BLaER1 treated with 17β-estradiol and CSF1 and Interleukin-3, amounts not matched to agents 10 nM and 100 nM (cell line): ENCODE measurements at regions not wholly inside any gene's neighbourhood (a gene's known extent, or its start where the extent isn't known, plus 50 kb on each side); places are given as distances from the start of the nearest gene placed in this dataset.

Source experiments
- H3K27ac ChIP-seq, 11 experiments: shearing (Covaris generic); formaldehyde crosslinking; 2 replicates each; pipeline ENCODE4 v1.8.1; 2022
- H3K27me3 ChIP-seq, 11 experiments: shearing (Covaris generic); formaldehyde crosslinking; 2 replicates each; pipeline ENCODE4 v1.8.1; 2022
- H3K36me3 ChIP-seq, 11 experiments: shearing (Covaris generic); formaldehyde crosslinking; 2 replicates each; pipeline ENCODE4 v1.8.1; 2022
- H3K4me1 ChIP-seq, 10 experiments: shearing (Covaris generic); formaldehyde crosslinking; 2 replicates each; pipeline ENCODE4 v1.8.1; 2022
- H3K4me2 ChIP-seq, 11 experiments: shearing (Covaris generic); formaldehyde crosslinking; 2 replicates each; pipeline ENCODE4 v1.8.1; 2022
- H3K4me3 ChIP-seq, 10 experiments: shearing (Covaris generic); formaldehyde crosslinking; 2 replicates each; pipeline ENCODE4 v1.8.1; 2022
- H3K9ac ChIP-seq, 11 experiments: shearing (Covaris generic); formaldehyde crosslinking; 2 replicates each; pipeline ENCODE4 v1.8.1; 2022
- H3K9me3 ChIP-seq, 11 experiments: shearing (Covaris generic); formaldehyde crosslinking; replicated peaks in 1 of 11; 2 replicates each; pipeline ENCODE4 v1.8.1; 2022
- H4K20me1 ChIP-seq, 11 experiments: shearing (Covaris generic); formaldehyde crosslinking; 2 replicates each; pipeline ENCODE4 v1.8.1; 2022
- Cebpa-rat ChIP-seq, 11 experiments: shearing (Covaris generic); IDR thresholded peaks; 2 replicates each; pipeline ENCODE4 v1.8.1; 2022

GRCh38 chr13:57340878-57341277, 173.9 kb downstream of the PRR20E start:
- H3K4me1 ChIP-seq, result no peaks in the 10 kb centered on the region
- no peak overlapping the region for H3K4me2 ChIP-seq
- no peaks in the 10 kb centered on the region for H3K27me3 ChIP-seq
- no peak overlapping the region for H3K27ac ChIP-seq
- H3K36me3 ChIP-seq, result no peaks in the 10 kb centered on the region
- no peaks in the 10 kb centered on the region for H3K9me3 ChIP-seq
- H3K4me3 ChIP-seq, result no peak overlapping the region
- no peak overlapping the region for H3K9ac ChIP-seq
- TF ChIP-seq Cebpa-rat (IDR thresholded peaks at IDR 0.05), result no peak
- H4K20me1 ChIP-seq, result no peaks in the 10 kb centered on the region

DNA sequence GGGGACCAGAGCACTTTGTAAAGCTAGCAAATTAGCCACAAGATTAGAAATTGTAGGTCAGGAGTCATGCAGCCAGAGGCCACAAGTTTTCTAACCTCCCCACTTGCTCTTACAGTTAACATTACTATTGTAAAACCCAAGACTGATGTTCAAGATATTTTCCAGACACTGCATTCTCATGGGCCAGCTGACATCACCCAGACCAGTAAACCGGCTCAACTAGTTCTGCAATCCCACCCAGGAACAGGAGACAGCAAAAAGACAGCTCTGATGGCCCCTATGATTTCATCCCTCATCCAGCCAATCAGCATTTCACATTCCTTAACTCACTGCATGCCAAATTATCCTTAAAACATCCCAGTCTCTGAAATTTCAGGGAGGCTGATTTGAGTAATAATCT, 178.5 kb downstream of the PRR20E start:
- no peak overlapping the region for H3K4me3 ChIP-seq
- H3K36me3 ChIP-seq, result no peaks in the 10 kb centered on the region
- H3K4me2 ChIP-seq, result no peak overlapping the region
- no peaks in the 10 kb centered on the region for H3K9me3 ChIP-seq
- no peak overlapping the region for H3K27ac ChIP-seq
- no peaks in the 10 kb centered on the region for H3K27me3 ChIP-seq
- no peaks in the 10 kb centered on the region for H4K20me1 ChIP-seq
- TF ChIP-seq Cebpa-rat (IDR thresholded peaks at IDR 0.05), result no peak
- H3K4me1 ChIP-seq, result no peaks in the 10 kb centered on the region
- H3K9ac ChIP-seq, result no peak overlapping the region

DNA sequence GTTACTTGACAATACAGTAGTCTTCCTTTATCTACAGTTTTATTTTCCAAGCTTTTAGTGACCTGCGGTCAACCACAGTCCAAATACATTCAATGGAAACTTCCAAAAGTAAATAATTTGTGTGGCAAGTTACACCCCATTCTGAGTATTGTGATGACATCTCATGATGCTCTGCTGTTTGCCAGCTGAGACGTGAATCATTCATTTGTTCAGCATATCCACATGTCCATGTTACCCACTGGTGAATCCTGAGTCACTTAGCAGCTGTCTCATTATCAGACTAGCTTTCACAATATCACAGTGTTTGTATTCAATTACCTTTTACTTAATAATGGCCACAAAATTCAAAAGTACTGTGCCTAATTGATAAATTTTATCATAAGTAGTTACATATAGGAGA, 179.8 kb downstream of the PRR20E start:
- no peaks in the 10 kb centered on the region for H3K9me3 ChIP-seq
- H3K27ac ChIP-seq, result no peak overlapping the region
- no peak overlapping the region for H3K4me2 ChIP-seq
- H4K20me1 ChIP-seq, result no peaks in the 10 kb centered on the region
- no peaks in the 10 kb centered on the region for H3K36me3 ChIP-seq
- no peak overlapping the region for H3K9ac ChIP-seq
- TF ChIP-seq Cebpa-rat (IDR thresholded peaks at IDR 0.05), result no peak
- no peak overlapping the region for H3K4me3 ChIP-seq
- no peaks in the 10 kb centered on the region for H3K4me1 ChIP-seq
- no peaks in the 10 kb centered on the region for H3K27me3 ChIP-seq

DNA sequence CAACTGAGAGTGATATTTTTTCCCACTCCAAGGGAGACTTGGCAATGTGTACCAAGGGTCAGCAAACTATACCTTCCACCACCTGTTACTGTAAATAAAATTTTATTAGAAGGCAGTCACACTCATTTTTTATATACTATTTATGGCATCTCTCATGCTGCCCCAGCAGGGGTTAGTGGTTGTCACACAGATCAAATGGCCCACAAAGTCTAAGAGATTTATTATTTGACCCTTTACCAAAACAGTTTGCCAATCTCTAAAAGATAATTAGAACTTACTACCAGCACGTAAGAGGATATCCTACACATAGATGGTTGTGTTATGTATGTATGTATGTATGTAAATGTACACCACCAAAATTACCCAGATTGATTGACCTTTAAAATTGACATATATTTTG, 185.1 kb downstream of the PRR20E start:
- Histone ChIP-seq H3K4me2 (no peak overlapping the region), H3K9ac (no peak overlapping the region), H3K9me3 (no peaks in the 10 kb centered on the region), H3K36me3 (no peaks in the 10 kb centered on the region), H3K27me3 (no peaks in the 10 kb centered on the region), H3K27ac (no peak overlapping the region), H3K4me3 (no peak overlapping the region), H3K4me1 (no peaks in the 10 kb centered on the region), H4K20me1 (no peaks in the 10 kb centered on the region)
- no peak for TF ChIP-seq Cebpa-rat (IDR thresholded peaks at IDR 0.05)

DNA sequence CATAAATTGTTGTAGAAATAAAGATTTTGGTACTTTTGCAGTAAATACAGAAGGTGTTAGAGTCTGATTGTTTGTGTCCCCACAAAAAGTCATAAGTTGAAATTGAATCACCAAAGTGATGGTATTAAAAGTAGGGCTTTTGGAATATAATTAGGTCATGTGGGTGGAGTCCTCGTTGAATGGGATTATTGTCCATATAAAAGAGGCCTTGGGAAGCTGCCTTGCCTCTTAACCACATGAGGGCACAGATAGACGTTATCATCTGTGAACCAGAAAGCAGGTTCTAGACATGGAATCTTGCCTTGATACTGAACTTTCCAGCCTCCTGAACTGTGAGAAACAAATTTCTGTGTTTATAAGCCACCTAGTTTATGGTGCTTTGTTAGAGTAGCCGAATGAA, 186.8 kb downstream of the PRR20E start:
- TF ChIP-seq Cebpa-rat (IDR thresholded peaks at IDR 0.05), result no peak
- Histone ChIP-seq H3K9me3 (no peaks in the 10 kb centered on the region), H3K27me3 (no peaks in the 10 kb centered on the region), H4K20me1 (no peaks in the 10 kb centered on the region), H3K4me1 (no peaks in the 10 kb centered on the region), H3K4me2 (no peak overlapping the region), H3K36me3 (no peaks in the 10 kb centered on the region), H3K27ac (no peak overlapping the region), H3K4me3 (no peak overlapping the region), H3K9ac (no peak overlapping the region)

DNA sequence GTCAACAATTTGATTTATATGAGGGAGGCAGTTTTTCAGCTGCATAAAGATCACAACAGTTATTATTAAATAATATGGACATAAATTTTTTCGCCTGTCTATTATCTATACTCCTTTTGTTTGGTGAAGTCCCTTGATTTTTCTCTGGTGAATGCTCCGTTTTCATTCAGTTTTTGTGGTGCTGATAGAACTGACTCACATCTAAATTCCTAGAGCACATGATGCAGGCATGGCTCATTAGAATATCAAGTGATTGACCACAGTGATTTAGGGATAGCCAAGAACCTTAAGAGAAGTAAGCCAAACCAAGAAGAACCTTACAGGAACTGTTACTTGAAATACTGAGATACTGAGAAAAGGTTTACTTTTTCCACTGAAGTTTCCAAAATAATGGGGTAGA, 208.9 kb downstream of the PRR20E start:
- no peak for TF ChIP-seq Cebpa-rat (IDR thresholded peaks at IDR 0.05)
- H3K4me2 ChIP-seq, result no peak overlapping the region
- H3K36me3 ChIP-seq, result no peaks in the 10 kb centered on the region
- no peaks in the 10 kb centered on the region for H3K9me3 ChIP-seq
- no peak overlapping the region for H3K4me3 ChIP-seq
- no peak overlapping the region for H3K9ac ChIP-seq
- H4K20me1 ChIP-seq, result no peaks in the 10 kb centered on the region
- H3K4me1 ChIP-seq, result no peaks in the 10 kb centered on the region
- no peaks in the 10 kb centered on the region for H3K27me3 ChIP-seq
- no peak overlapping the region for H3K27ac ChIP-seq

- Histone ChIP-seq H3K9ac (no peak overlapping the region), H3K4me2 (peak overlapping the region in 6 of 11 experiments; percentile 30 to 57 (median 46); a peak in 12 of 22 replicates), H3K36me3 (no peaks in the 10 kb centered on the region), H3K4me1 (peaks cover 0 to 21% (median 17%) of the 10 kb centered on the region in 10 experiments; a peak in 13 of 20 replicates), H4K20me1 (no peaks in the 10 kb centered on the region), H3K27ac (no peak overlapping the region), H3K9me3 (no peaks in the 10 kb centered on the region), H3K27me3 (no peaks in the 10 kb centered on the region), H3K4me3 (no peak overlapping the region)
- no peak for TF ChIP-seq Cebpa-rat (IDR thresholded peaks at IDR 0.05)
Observed at GRCh38 chr13:57408312-57408711, 223.2 kb upstream of the PCDH17 start.

GRCh38 chr13:57409121-57409520, 222.4 kb upstream of the PCDH17 start:
- no peaks in the 10 kb centered on the region for H3K36me3 ChIP-seq
- H3K27ac ChIP-seq, result no peak overlapping the region
- TF ChIP-seq Cebpa-rat (IDR thresholded peaks at IDR 0.05), result no peak
- H3K4me3 ChIP-seq, result no peak overlapping the region
- H3K9me3 ChIP-seq, result no peaks in the 10 kb centered on the region
- H3K9ac ChIP-seq, result no peak overlapping the region
- peaks cover 0 to 21% (median 17%) of the 10 kb centered on the region in 10 experiments; a peak in 13 of 20 replicates for H3K4me1 ChIP-seq
- H4K20me1 ChIP-seq, result no peaks in the 10 kb centered on the region
- peak overlapping the region in 8 of 11 experiments; percentile 8 to 57 (median 38); a peak in 13 of 22 replicates for H3K4me2 ChIP-seq
- H3K27me3 ChIP-seq, result no peaks in the 10 kb centered on the region

DNA sequence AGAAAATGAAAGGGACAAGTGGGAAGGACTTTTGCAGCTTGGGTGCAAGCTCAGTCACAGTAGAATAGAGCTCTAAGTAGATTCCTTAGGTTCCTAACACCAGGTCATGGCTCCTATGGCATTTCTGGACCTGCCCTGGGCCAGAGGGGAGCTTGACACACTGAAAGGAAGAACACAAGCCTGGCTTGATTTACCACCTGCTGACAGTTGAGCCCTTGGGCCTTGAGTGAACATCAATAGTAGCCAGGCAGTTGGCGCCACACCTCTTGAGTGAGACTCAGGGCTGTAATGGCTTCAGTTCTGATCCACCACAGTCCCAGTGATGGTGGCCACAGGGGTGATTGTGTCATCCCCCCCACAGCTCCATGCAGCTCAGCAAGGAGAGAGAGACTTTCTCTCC, 221.9 kb upstream of the PCDH17 start:
- Histone ChIP-seq H3K27me3 (no peaks in the 10 kb centered on the region), H3K9ac (no peak overlapping the region), H3K27ac (no peak overlapping the region), H3K4me2 (peak overlapping the region in 8 of 11 experiments; percentile 8 to 57 (median 38); a peak in 12 of 22 replicates), H3K9me3 (no peaks in the 10 kb centered on the region), H4K20me1 (no peaks in the 10 kb centered on the region), H3K4me3 (no peak overlapping the region), H3K4me1 (peaks cover 0 to 21% (median 17%) of the 10 kb centered on the region in 10 experiments; a peak in 13 of 20 replicates), H3K36me3 (no peaks in the 10 kb centered on the region)
- no peak for TF ChIP-seq Cebpa-rat (IDR thresholded peaks at IDR 0.05)

DNA sequence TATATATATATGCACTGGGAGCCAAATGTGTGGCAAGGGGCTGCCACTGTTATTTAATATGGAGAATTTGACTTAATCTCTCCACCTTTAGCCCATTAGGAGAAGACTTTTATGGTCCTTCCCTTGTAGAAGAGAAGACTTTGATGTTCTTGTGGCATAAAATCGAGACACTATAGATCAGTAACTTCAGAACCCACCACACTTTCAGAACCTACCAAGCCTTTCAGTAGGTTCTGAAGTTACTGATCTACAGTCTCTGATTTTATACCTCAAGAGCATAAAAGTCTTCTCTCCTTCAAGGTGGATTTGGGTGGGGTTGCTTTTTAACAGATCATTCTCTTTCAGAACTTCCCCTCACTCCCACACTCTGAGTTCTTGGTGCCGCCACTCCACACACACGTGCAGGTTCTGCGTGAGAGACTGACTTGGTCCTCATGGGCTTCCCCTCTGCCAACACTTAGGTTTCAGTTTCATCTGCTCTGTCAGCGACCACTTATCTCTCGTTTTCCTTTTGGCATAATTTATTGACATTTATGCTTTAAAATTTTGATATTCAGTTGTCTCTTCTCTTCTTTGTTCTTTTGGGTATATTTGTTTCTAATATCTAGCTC, 213.4 kb upstream of the PCDH17 start:
- H3K4me3 ChIP-seq, result no peak overlapping the region
- H3K4me1 ChIP-seq, result no peaks in the 10 kb centered on the region
- no peak overlapping the region for H3K4me2 ChIP-seq
- H3K9me3 ChIP-seq, result no peaks in the 10 kb centered on the region
- no peaks in the 10 kb centered on the region for H3K36me3 ChIP-seq
- H3K27ac ChIP-seq, result no peak overlapping the region
- H4K20me1 ChIP-seq, result no peaks in the 10 kb centered on the region
- no peak for TF ChIP-seq Cebpa-rat (IDR thresholded peaks at IDR 0.05)
- no peak overlapping the region for H3K9ac ChIP-seq
- no peaks in the 10 kb centered on the region for H3K27me3 ChIP-seq
